Nephron (organoid): ENCODE measurements at regions not wholly inside any gene's neighbourhood (a gene's known extent, or its start where the extent isn't known, plus 50 kb on each side); places are given as distances from the start of the nearest gene placed in this dataset.

Experiments
- H3K27ac Mint-ChIP-seq, 3 experiments: 2 replicates each; pipeline ENCODE4 v1.8.0; 2020; ENCODE audit warnings: mixed read lengths in 3 of 3, mild to moderate bottlenecking in 2 of 3, moderate library complexity in 1 of 3
- H3K27me3 Mint-ChIP-seq: 2 replicates; pipeline ENCODE4 v1.8.0; 2021; ENCODE audit warnings: low read depth, mild to moderate bottlenecking, moderate library complexity, mixed read lengths
- H3K36me3 Mint-ChIP-seq: 2 replicates; pipeline ENCODE4 v1.8.0; 2020; ENCODE audit warnings: low read depth, mixed read lengths
- H3K4me1 Mint-ChIP-seq: 2 replicates; pipeline ENCODE4 v1.8.0; 2020; ENCODE audit warnings: mixed read lengths
- H3K4me3 Mint-ChIP-seq, 3 experiments: 2 replicates each; pipeline ENCODE4 v1.8.0; 2020; ENCODE audit warnings: mild to moderate bottlenecking in 3 of 3, mixed read lengths in 3 of 3, moderate library complexity in 2 of 3
- H3K9me3 Mint-ChIP-seq: 2 replicates; pipeline ENCODE4 v1.8.0; 2020; ENCODE audit warnings: mixed read lengths
- CTCF ChIP-seq, 3 experiments: fragments of 200-600 bp; sonication (generic); IDR thresholded peaks; one replicate each; pipeline ENCODE4 v1.5.0; 2021; ENCODE audit warnings: antibody characterized with exemption in 3 of 3; ENCODE audit not compliant: unreplicated experiment in 3 of 3

- Mint-ChIP-seq H3K4me1 (peaks cover 43% of the 10 kb centered on the region), H3K27ac (peak overlapping the region; percentile 79 to 89 (median 88)), H3K9me3 (peaks cover 4% of the 10 kb centered on the region), H3K36me3 (no peaks in the 10 kb centered on the region), H3K4me3 (no peak overlapping the region), H3K27me3 (no peaks in the 10 kb centered on the region)
- TF ChIP-seq CTCF (IDR thresholded peaks at IDR 0.05; ENCODE audit: unreplicated experiment in 3 of 3), result no peak
Measured at GRCh38 chr15:47607695-47608094, 109.6 kb upstream of the SEMA6D start.

GRCh38 chr15:47609693-47610092 is 107.6 kb upstream of the SEMA6D start:
- no peak for TF ChIP-seq CTCF (IDR thresholded peaks at IDR 0.05; ENCODE audit: unreplicated experiment in 3 of 3)
- no peak overlapping the region for H3K4me3 Mint-ChIP-seq
- no peaks in the 10 kb centered on the region for H3K36me3 Mint-ChIP-seq
- H3K9me3 Mint-ChIP-seq, result peaks cover 4% of the 10 kb centered on the region
- peak overlapping the region; percentile 56 to 77 (median 69) for H3K27ac Mint-ChIP-seq
- peaks cover 50% of the 10 kb centered on the region for H3K4me1 Mint-ChIP-seq
- no peaks in the 10 kb centered on the region for H3K27me3 Mint-ChIP-seq

GRCh38 chr15:47610736-47611135 is 106.6 kb upstream of the SEMA6D start:
- Mint-ChIP-seq H3K36me3 (no peaks in the 10 kb centered on the region), H3K27ac (peak overlapping the region; percentile 62 to 77 (median 69)), H3K4me3 (no peak overlapping the region), H3K4me1 (peaks cover 51% of the 10 kb centered on the region), H3K9me3 (no peaks in the 10 kb centered on the region), H3K27me3 (no peaks in the 10 kb centered on the region)
- TF ChIP-seq CTCF (IDR thresholded peaks at IDR 0.05; ENCODE audit: unreplicated experiment in 3 of 3), result no peak

- Mint-ChIP-seq H3K36me3 (no peaks in the 10 kb centered on the region), H3K27ac (peak overlapping the region in 1 of 3 experiments; percentile 57), H3K27me3 (no peaks in the 10 kb centered on the region), H3K4me1 (peaks cover 30% of the 10 kb centered on the region), H3K9me3 (no peaks in the 10 kb centered on the region), H3K4me3 (no peak overlapping the region)
- TF ChIP-seq CTCF (IDR thresholded peaks at IDR 0.05; ENCODE audit: unreplicated experiment in 3 of 3), result no peak
Measured at GRCh38 chr15:47614360-47615011, 102.8 kb upstream of the SEMA6D start.

- H3K4me3 Mint-ChIP-seq, result no peak overlapping the region
- no peaks in the 10 kb centered on the region for H3K36me3 Mint-ChIP-seq
- H3K27ac Mint-ChIP-seq, result no peak overlapping the region
- no peaks in the 10 kb centered on the region for H3K27me3 Mint-ChIP-seq
- no peak for TF ChIP-seq CTCF (IDR thresholded peaks at IDR 0.05; ENCODE audit: unreplicated experiment in 3 of 3)
- H3K9me3 Mint-ChIP-seq, result no peaks in the 10 kb centered on the region
- peaks cover 18% of the 10 kb centered on the region for H3K4me1 Mint-ChIP-seq
Measured at GRCh38 chr15:47616876-47617275, 100.4 kb upstream of the SEMA6D start.

- H3K36me3 Mint-ChIP-seq, result no peaks in the 10 kb centered on the region
- H3K27ac Mint-ChIP-seq, result no peak overlapping the region
- peaks cover 18% of the 10 kb centered on the region for H3K4me1 Mint-ChIP-seq
- no peaks in the 10 kb centered on the region for H3K27me3 Mint-ChIP-seq
- no peak overlapping the region for H3K4me3 Mint-ChIP-seq
- TF ChIP-seq CTCF (IDR thresholded peaks at IDR 0.05; ENCODE audit: unreplicated experiment in 3 of 3), result no peak
- no peaks in the 10 kb centered on the region for H3K9me3 Mint-ChIP-seq
Measured at GRCh38 chr15:47618241-47618640, 99.1 kb upstream of the SEMA6D start.
